ENCODE measurements at regions not wholly inside any gene's neighbourhood (a gene's known extent, or its start where the extent isn't known, plus 50 kb on each side); places are given as distances from the start of the nearest gene placed in this dataset.

GRCh38 chr1:106876384-106876783 lies 180.1 kb upstream of the PRMT6 start:
- DNase-seq (ENCODE audit: low spot score in 2 of 2), result no peak
- Histone ChIP-seq H3K9me3 (no peaks in the 10 kb centered on the region), H3K27ac (no peak overlapping the region), H3K27me3 (no peaks in the 10 kb centered on the region), H3K36me3 (no peaks in the 10 kb centered on the region), H3K4me3 (no peak overlapping the region), H3K4me1 (no peaks in the 10 kb centered on the region)
- TF ChIP-seq CTCF (IDR thresholded peaks at IDR 0.05), result no peak
- intact Hi-C loops (cut with DNase I), result no loop called here

GRCh38 chr1:106879538-106879937 lies 176.9 kb upstream of the PRMT6 start:
- intact Hi-C loops (cut with DNase I), result no loop called here
- H3K27me3 ChIP-seq, result no peaks in the 10 kb centered on the region
- H3K36me3 ChIP-seq, result no peaks in the 10 kb centered on the region
- no peak for DNase-seq (ENCODE audit: low spot score in 2 of 2)
- H3K4me3 ChIP-seq, result no peak overlapping the region
- TF ChIP-seq CTCF (IDR thresholded peaks at IDR 0.05), result no peak
- no peak overlapping the region for H3K27ac ChIP-seq
- H3K4me1 ChIP-seq, result no peaks in the 10 kb centered on the region
- no peaks in the 10 kb centered on the region for H3K9me3 ChIP-seq

- Histone ChIP-seq H3K27me3 (no peaks in the 10 kb centered on the region), H3K27ac (no peak overlapping the region), H3K36me3 (no peaks in the 10 kb centered on the region), H3K4me3 (no peak overlapping the region), H3K4me1 (no peaks in the 10 kb centered on the region), H3K9me3 (no peaks in the 10 kb centered on the region)
- no peak for DNase-seq (ENCODE audit: low spot score in 2 of 2)
- no peak for TF ChIP-seq CTCF (IDR thresholded peaks at IDR 0.05)
- intact Hi-C loops (cut with DNase I), result no loop called here
Measured at GRCh38 chr1:106880226-106880625, 176.2 kb upstream of the PRMT6 start.

GRCh38 chr1:106883208-106883607 lies 173.3 kb upstream of the PRMT6 start:
- Histone ChIP-seq H3K27me3 (no peaks in the 10 kb centered on the region), H3K4me3 (no peak overlapping the region), H3K27ac (no peak overlapping the region), H3K9me3 (no peaks in the 10 kb centered on the region), H3K4me1 (no peaks in the 10 kb centered on the region), H3K36me3 (no peaks in the 10 kb centered on the region)
- no peak for DNase-seq (ENCODE audit: low spot score in 2 of 2)
- intact Hi-C loops (cut with DNase I), result no loop called here
- no peak for TF ChIP-seq CTCF (IDR thresholded peaks at IDR 0.05)

GRCh38 chr1:106889059-106889458 lies 167.4 kb upstream of the PRMT6 start:
- no peak for TF ChIP-seq CTCF (IDR thresholded peaks at IDR 0.05)
- Histone ChIP-seq H3K4me3 (no peak overlapping the region), H3K27ac (no peak overlapping the region), H3K4me1 (no peaks in the 10 kb centered on the region), H3K36me3 (no peaks in the 10 kb centered on the region), H3K9me3 (no peaks in the 10 kb centered on the region), H3K27me3 (no peaks in the 10 kb centered on the region)
- intact Hi-C loops (cut with DNase I), result no loop called here
- no peak for DNase-seq (ENCODE audit: low spot score in 2 of 2)

- intact Hi-C loops (cut with DNase I), result no loop called here
- Histone ChIP-seq H3K36me3 (no peaks in the 10 kb centered on the region), H3K9me3 (no peaks in the 10 kb centered on the region), H3K27ac (no peak overlapping the region), H3K27me3 (no peaks in the 10 kb centered on the region), H3K4me3 (no peak overlapping the region), H3K4me1 (no peaks in the 10 kb centered on the region)
- DNase-seq (ENCODE audit: low spot score in 2 of 2), result no peak
- TF ChIP-seq CTCF (IDR thresholded peaks at IDR 0.05), result no peak
Measured at GRCh38 chr1:106889583-106889982, 166.9 kb upstream of the PRMT6 start.
